A549 (cell line): ENCODE measurements at regions not wholly inside any gene's neighbourhood (a gene's known extent, or its start where the extent isn't known, plus 50 kb on each side); places are given as distances from the start of the nearest gene placed in this dataset.

Source experiments
- BHLHE40 ChIP-seq: IDR thresholded peaks from 2 replicates; pipeline ENCODE4 v1.6.1; 2012; ENCODE audit warnings: low read depth, low read length, inconsistent platforms
- CHD2 ChIP-seq: fragments of 150-350 bp; IDR thresholded peaks from 2 replicates; pipeline ENCODE4 v1.6.1; 2014; ENCODE audit warnings: low read length; ENCODE audit not compliant: partially characterized antibody
- CTCF ChIP-seq: fragments of >200 bp; sonication (Bioruptor Twin); formaldehyde crosslinking; IDR thresholded peaks from 3 replicates; pipeline ENCODE4 v1.5.1; 2016
- ELK1 ChIP-seq: fragments of 150-350 bp; IDR thresholded peaks from 2 replicates; pipeline ENCODE4 v1.6.1; 2014; ENCODE audit warnings: low read depth, mild to moderate bottlenecking, low read length
- EP300 ChIP-seq, 2 experiments: fragments of >200 bp; sonication (Bioruptor Twin); formaldehyde crosslinking; IDR thresholded peaks; 2 replicates in 1 of 2; 3 replicates in 1 of 2; pipeline ENCODE4 v1.6.1; 2016 to 2017
- HOXA7 ChIP-seq: fragments of 250-450 bp; sonication (Bioruptor Pico); IDR thresholded peaks from 2 replicates; pipeline ENCODE4 v1.5.0; 2020; ENCODE audit warnings: mild to moderate bottlenecking, moderate library complexity
- JUNB ChIP-seq: fragments of >200 bp; sonication (Bioruptor Twin); formaldehyde crosslinking; IDR thresholded peaks from 2 replicates; pipeline ENCODE4 v1.6.1; 2016
- KDM1A ChIP-seq: fragments of 200-600 bp; sonication (generic); IDR thresholded peaks from 2 replicates; pipeline ENCODE4 v1.6.1; 2016; ENCODE audit warnings: low read depth, mild to moderate bottlenecking
- MYC ChIP-seq: IDR thresholded peaks from 2 replicates; pipeline ENCODE4 v1.6.1; 2012; ENCODE audit warnings: mild to moderate bottlenecking, inconsistent platforms, low read length, improper control_type of control experiment, borderline replicate concordance
- POLR2A ChIP-seq: IDR thresholded peaks from 2 replicates; pipeline ENCODE4 v1.6.1; 2012; ENCODE audit warnings: mild to moderate bottlenecking, low read length
- RAD21 ChIP-seq, 2 experiments: fragments of >200 bp in 1 of 2; sonication (Bioruptor Twin) in 1 of 2; formaldehyde crosslinking in 1 of 2; IDR thresholded peaks in 1 of 2; conservative IDR thresholded peaks in 1 of 2; 2 replicates in 1 of 2; 3 replicates in 1 of 2; pipeline ENCODE4 v1.6.1; 2012 to 2018; ENCODE audit warnings: inconsistent platforms in 1 of 2
- SMC3 ChIP-seq: fragments of >200 bp; sonication (Bioruptor Twin); formaldehyde crosslinking; IDR thresholded peaks from 3 replicates; pipeline ENCODE4 v1.6.1; 2018; ENCODE audit warnings: inconsistent platforms
- SREBF2 ChIP-seq: fragments of 450-650 bp; IDR thresholded peaks from 2 replicates; pipeline ENCODE4 v1.6.1; 2014; ENCODE audit warnings: mild to moderate bottlenecking, moderate library complexity

- TF ChIP-seq CTCF = no peak
- no peak for TF ChIP-seq KDM1A
- TF ChIP-seq SMC3 = no peak
- no peak for TF ChIP-seq ELK1
- no peak for TF ChIP-seq BHLHE40
- no peak for TF ChIP-seq EP300 (IDR thresholded peaks at IDR 0.05)
- no peak for TF ChIP-seq JUNB
- TF ChIP-seq MYC = no peak
- TF ChIP-seq POLR2A = no peak
- no peak for TF ChIP-seq HOXA7 (CRISPR knock-in tag)
- TF ChIP-seq CHD2 = no peak
- TF ChIP-seq SREBF2 = no peak
- TF ChIP-seq RAD21 (conservative IDR thresholded peaks at IDR 0.05 in 1 of 2, IDR thresholded peaks at IDR 0.05 in 1 of 2) = no peak
Observed at GRCh38 chr1:233445737-233446136, 118.2 kb downstream of the MAP3K21 start.
